C4-2B (cell line): ENCODE measurements at regions not wholly inside any gene's neighbourhood (a gene's known extent, or its start where the extent isn't known, plus 50 kb on each side); places are given as distances from the start of the nearest gene placed in this dataset.

Source experiments
- ZFX ChIP-seq: fragments of 450-650 bp; IDR thresholded peaks from 2 replicates; pipeline ENCODE4 v1.6.1; 2017
- TF ChIP-seq, protein P1 (sequence below): fragments of 450-650 bp; conservative IDR thresholded peaks from 2 replicates; pipeline ENCODE4 v1.5.1; 2017; ENCODE audit warnings: mild to moderate bottlenecking

DNA sequence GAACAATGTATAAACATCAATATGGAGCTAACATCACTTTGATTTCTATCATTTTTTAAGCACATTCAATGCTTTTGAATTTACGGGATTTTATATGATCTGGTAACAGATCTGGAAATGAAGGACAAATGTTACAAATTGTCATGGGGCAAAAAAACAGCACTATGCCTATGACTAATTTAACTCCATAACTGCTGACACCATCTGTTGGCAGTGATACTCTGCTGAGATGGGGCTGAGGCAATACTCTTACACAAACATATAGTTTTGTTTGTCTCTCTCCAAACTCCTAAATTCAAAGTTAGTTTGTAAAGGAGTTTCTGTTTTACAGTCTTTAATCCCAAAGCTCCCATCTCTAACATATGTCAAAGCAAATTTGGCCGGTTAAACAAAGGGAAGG is 132.5 kb upstream of the FER start:
- TF ChIP-seq, protein P1, sequence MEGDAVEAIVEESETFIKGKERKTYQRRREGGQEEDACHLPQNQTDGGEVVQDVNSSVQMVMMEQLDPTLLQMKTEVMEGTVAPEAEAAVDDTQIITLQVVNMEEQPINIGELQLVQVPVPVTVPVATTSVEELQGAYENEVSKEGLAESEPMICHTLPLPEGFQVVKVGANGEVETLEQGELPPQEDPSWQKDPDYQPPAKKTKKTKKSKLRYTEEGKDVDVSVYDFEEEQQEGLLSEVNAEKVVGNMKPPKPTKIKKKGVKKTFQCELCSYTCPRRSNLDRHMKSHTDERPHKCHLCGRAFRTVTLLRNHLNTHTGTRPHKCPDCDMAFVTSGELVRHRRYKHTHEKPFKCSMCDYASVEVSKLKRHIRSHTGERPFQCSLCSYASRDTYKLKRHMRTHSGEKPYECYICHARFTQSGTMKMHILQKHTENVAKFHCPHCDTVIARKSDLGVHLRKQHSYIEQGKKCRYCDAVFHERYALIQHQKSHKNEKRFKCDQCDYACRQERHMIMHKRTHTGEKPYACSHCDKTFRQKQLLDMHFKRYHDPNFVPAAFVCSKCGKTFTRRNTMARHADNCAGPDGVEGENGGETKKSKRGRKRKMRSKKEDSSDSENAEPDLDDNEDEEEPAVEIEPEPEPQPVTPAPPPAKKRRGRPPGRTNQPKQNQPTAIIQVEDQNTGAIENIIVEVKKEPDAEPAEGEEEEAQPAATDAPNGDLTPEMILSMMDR = no peak
- no peak for TF ChIP-seq ZFX
